EL (cell line): ENCODE measurements at regions not wholly inside any gene's neighbourhood (a gene's known extent, or its start where the extent isn't known, plus 50 kb on each side); places are given as distances from the start of the nearest gene placed in this dataset.

Source experiments
- DNase-seq: peaks from one replicate; pipeline ENCODE4 v3.0.0-alpha.2; 2016

DNA sequence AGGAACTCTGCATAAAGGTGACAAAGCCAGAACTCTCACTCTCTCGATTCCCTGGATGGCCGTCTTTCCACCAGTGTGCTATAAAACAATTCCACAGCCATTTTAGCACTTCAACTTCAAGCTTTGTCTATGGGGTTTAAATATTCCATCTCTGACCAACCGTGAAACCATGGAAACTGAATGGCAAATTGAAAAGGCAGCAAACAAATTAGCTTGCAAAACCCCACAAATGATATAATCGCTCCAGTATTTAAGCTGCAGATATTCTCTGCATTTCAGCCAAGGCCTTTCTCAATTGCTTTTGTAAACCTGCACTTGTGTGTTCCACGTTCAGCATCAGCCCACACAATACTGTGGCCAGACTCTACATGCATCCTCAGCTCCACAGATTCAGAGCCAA lies 131.7 kb upstream of the ISX start:
- DNase-seq = no peak

DNA sequence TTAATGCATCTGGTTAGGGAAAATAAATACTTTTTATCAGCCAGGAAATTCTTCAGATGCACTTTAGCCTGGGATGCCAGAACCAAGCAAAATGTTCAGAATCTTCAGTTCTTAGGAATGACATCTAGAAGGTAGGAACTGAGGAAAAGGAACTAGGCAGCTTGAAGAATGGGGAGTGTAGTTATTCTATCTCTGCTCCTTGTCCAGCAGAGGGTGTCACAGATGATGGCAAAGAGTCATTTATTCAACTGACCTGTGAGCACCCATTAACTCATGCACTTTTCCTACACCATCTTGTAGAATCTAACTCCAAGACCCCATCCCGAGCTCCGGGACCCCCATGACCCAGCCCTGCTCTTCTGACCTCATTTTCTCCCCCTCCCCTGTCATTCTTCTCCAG lies 122.1 kb upstream of the ISX start:
- no peak for DNase-seq

DNA sequence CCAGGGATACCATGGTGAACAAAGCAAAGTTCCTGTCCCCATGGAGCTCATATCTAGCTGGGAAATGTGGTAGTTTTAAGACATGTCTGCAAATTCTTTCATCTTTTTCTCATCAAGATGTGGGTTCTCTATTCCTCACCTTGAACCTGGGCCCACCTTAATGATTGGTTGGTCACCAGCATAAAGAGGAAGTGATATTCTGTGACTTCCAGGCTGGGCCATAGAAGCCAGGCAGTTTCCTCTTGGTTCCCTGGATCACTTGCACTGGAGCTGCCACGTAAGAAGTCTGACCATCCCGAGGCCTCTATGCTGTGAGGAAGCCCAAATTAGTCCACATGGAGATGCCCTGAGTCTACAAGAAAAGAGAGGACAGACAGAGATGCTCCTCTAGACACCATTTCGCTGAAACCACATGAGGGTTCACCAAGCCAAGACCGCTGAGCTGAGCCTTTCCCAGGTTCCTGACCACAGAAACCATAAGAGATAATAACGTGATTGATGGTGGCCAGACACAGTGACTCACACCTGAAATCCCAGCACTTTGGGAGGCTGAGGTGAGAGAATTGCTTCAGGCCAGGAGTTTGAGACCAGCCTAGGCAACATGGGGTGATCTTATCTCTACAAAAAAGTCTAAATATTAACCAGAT lies 119.5 kb upstream of the ISX start:
- DNase-seq = no peak

DNA sequence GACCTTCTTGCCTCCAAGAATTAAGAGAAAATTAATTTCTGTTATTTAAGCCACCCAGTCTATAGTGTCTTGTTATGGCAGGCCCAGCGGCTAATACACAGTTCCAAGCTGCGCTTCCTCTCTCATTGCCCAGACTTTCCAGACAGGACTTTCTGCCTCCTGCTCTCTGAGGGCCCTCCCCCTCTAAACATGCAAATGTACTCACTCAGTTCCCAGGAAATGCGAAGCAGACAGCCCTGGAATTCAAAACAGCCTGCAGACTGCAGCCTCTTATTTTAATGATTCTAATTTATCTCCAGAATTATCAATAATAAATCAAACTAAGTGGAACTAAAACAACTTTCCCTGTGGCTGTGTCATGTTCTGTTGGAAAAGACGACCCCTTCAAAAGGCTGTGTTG lies 115.5 kb upstream of the ISX start:
- DNase-seq = no peak

DNA sequence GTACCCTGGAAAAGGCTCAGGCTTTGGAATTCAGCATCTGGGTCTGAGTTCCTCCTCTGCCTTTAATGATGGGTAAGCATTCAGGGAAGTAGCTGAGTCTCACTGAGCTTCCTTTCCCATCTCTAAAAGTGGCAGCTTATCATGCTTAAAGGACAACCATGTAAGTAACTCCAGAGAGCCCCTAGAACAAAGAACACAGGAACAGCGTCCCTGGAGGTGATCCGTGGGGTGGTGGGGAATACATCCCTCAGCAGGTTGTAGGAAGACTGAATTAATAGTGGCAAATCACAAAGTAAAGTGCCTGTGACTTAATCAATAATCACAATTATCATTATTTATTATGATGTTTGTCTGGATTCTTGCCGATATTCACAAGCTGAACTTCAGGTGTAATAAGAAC lies 114.7 kb upstream of the ISX start:
- DNase-seq = no peak

DNA sequence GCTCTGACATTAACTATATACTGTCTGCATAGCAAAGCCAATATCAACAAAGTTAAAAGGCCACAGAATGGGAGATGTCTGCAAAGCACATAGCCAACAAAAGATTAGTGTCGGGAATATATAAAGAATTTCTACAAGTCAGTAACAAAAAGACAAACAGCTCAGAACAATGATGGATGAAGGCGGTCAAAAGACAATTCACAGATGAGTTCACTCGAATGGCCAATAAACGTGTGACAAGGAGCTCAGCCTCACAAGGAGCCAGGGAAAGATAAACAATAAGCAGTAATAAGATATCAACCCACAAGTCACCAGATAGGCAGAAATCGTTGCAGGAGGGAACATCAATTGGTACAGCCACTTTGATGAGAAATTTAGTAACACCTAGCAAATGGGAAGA lies 106.0 kb upstream of the ISX start:
- DNase-seq = no peak

DNA sequence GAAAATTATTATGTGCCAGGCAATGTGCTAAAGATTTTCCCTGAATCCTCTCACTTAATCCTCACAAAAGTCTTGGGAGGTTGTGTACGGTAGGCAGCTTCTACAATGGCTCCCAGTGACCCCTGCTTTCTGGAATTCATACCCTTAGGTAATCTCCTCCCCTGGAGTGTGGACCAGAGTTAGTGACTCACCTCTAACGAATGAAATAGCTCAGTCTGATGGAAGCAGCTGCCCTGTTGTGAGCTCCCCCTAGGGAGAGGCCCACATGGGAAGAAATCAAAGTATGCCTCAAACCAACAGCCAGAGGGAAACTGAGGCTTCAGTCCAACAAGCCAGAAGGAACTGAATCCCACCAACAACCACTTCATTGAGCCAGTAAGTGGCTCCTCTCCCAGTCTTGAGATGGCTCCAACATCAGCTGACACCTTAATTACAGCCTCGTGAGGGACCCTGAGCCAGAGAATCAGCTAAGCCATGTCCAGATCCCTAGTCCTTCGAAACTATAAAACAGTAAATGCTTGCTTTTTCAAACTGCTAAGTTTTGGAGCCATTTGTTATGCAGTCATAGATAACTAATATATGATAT lies 98.9 kb upstream of the ISX start:
- peak; percentile 84 for DNase-seq

DNA sequence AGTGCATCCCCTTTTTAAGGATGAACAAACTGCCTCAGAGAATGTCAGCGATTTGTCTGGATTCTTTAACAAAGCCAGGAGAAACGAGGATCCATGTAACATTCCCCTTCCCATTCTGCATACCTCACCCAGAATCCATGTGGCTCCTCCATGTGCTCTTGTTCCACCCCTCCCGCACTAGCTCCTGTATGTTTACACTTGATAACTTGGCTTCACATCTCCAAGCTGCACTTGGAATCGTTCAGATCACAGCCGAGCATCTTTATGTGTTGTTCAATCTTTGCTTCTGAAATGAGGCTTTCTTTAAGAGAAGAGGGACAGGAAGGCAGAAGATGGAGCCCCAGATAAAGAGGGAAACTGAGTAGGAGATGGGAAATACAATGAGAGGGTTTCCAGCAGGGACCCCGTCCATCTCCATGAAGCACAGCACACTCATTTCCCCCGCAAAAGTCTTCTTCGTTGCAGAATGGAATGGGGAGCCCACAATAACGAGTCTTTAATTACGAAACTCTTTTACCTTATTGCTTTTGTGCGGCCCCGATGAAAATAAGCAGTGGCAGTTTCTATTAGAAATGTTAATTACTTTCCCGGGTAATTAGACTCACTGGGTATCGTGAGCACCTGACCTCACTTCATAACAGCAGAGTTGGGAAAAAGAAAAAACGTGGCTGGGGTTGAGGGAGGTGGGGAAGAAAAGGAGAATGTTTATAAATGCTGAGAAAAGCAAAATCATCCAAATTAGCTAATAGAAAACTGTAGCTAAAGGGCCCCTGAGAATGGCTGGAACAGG lies 96.8 kb upstream of the ISX start:
- no peak for DNase-seq

DNA sequence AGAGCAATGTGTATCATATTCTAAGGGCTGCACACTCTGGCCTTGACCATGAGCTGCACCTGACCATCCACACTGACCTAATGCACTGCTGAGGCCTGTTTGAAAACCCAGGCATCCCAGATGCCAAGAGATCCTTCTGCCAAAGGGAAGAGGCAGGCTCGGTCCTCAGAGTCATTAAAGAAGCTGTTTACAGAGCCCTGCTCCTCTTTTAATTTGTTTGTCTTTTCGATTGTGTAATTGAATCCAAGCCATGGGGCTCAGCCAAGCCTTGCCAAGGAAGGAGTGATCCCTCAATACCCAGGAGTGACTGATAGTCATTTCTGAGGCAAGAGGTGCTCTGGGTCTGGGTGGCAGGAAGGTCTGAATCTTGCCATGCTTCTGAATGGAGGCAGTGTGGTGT lies 94.5 kb upstream of the ISX start:
- no peak for DNase-seq

DNA sequence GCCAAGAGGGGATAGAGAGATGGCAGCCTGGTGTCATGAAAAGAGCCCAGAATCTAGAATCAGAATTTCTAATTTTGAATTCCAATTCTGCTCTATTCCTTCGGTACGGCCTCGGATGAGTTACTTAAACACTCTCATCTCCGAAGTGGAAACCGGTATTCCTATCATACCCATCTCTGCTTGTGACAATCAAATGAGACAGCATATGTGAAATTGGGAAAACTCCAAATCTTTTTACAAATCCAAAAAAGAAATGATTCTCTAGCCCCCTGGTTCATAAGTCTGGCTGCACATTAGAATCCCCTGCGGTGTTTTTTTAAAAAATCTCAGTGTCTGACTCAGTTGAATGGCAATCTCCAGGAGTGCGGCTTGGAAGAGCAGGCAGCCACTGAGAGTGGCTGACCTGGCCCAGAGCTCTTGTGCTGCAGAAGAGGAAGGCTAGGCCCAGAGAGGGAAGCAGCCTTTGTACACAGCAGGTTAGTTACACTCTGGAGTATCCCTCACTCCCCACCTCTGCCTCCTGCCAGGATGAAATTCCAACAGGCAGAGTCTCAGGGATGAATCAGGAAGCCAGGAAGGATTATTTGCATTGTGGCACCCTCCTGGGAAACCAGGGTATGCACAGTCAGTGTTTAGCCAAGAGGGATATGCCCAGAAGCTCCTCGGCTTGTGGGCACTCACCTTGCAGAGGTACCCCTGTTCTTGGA lies 93.6 kb upstream of the ISX start:
- DNase-seq = no peak

DNA sequence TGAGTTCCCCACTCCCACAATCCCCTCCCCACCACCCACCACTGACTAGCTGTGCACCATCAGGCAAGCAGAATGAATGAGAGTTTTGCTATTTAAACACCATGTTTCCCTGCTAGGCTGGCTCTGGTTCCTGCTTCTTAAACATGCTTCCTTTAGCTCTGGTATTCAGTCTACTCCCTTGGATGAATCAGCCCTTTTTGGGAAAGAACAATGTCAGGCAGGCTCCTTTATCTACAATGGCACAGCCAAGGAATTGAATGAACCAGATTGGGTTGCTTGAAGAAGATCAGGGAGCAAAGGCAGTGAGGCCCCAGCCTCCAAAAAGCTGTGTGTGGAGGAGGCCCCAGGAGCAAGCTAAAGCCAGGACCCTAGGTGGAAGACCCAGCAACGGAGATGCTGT lies 92.9 kb upstream of the ISX start:
- DNase-seq = no peak

DNA sequence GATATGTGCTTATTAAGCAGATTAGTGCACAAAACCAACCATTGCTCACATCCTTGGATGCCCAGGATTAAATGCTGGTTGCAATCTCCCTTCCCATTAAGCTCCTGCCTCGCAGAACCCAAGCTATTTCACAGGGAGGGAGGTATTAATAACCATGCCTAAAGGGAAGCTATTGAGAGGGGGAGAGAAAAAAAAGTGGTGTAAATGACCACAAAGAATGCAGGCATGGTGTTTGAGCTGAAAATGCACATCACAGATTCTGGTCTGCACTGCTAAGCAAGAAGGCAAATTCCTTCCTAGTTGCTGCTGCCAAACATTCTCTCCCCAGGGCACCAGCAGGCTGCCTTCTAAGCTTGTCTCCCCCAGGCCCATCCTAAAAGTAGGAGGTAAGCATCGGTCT lies 92.0 kb upstream of the ISX start:
- DNase-seq = no peak

DNA sequence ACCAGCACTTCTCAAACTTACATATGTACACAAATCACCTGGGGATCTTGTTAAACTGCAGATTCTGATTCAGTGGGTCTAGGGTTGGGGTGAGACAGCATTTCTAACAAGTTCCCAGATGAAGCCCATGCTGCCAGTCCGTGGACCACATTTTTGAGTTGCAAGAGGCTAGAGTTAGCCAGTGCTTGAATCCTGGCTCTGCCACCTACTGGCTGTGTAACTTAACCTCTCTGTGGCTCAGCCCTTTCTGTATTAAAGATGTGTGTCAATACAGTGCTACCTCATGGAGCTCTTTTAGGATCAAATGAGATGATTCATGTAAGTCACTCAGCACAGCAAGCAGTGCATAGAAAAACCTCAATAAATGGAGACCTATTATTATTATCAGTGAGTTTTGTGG lies 90.2 kb upstream of the ISX start:
- peak; percentile 9 for DNase-seq

DNA sequence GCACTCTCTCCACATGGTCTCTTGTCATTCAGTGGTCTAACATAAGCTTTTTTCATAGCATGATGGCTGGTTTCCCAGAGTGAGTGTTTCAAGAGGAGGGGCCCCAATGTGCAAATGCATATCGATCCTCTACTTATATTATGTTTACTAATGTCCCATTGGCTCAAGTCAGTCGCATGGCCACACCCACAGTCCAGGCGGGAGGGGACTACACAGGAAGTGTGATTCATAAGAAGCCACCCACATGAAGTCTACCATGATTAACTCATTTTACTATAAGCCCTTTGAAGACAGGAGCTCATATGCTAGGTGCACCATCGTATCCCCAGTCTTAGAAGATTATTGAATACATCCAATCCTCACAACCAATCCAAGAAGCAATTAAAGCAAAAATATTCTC lies 89.5 kb upstream of the ISX start:
- no peak for DNase-seq

DNA sequence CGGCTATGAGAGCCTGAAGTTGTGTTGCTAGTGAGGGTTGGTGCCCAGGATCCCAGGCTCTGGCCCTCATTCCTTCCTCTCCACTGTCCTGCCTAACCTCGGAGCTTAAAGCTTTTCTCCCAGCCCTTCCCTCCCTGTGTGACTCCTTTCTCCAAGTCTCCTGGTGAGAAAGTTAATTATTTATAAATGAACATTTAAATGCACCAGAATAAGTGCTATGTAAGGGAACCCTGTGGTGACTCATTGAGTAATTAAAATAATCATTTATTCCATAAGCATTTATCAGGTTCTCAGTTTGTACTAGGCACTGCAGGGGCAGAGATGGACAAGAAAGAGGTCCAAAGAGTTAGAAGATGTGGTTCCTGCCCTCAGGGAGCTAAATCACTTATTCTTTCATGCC lies 89.1 kb upstream of the ISX start:
- no peak for DNase-seq

DNA sequence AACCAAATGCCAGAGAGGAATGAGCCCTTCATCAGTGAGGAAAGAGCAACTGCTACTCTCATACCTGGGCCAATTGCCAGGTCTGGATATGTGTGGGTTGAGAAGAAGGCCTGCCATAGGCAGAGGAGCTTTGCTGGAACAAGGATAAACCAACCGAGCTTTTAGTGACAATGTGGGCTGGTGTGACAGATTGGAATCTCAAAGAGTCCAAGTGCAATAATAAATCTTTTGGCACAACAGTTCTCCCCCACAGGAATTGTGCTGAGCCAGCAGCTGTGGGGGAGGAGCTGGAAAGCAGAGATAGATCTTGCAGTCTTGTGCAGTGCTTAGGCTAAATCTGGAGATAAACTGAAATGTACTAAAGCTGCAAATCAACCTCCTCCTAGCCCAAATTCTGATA lies 79.4 kb upstream of the ISX start:
- no peak for DNase-seq

DNA sequence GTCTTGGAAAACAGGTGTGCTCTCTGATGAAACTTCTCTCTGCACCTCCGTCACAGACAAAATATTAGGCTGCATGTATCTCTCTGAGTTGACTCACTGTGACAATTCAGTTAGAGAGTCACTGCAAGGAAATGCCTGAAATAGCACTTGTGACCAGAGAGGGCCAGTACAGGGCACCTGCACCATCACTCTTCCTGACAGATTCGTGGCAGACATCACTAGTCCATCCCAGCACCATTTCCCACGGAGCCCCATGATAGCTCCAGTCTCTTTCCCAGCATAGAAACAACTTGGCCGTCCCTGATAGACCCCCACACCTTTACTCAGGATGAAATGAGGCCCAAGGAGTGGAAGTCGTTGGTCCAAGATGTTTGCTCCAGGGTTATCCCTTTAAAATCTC lies 73.3 kb upstream of the ISX start:
- DNase-seq = no peak

DNA sequence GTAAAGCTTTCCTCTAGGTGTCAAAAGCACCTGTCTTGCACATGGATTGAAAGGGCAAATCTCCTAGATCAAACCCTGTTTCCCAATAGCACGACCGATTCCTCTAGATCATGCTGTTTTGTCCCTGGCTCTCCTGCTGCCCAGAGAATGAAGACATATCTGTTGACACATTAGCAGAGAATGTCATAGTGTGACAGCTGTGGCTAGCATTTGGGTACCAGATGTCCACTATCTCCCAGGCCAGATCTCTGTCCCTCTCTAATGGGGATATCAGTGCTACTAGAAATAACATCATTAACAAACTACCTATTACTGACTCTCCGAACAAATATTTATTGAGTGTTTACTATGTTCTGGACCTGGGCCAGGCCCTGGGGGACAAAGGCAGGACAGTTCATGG lies 72.4 kb upstream of the ISX start:
- DNase-seq = no peak

DNA sequence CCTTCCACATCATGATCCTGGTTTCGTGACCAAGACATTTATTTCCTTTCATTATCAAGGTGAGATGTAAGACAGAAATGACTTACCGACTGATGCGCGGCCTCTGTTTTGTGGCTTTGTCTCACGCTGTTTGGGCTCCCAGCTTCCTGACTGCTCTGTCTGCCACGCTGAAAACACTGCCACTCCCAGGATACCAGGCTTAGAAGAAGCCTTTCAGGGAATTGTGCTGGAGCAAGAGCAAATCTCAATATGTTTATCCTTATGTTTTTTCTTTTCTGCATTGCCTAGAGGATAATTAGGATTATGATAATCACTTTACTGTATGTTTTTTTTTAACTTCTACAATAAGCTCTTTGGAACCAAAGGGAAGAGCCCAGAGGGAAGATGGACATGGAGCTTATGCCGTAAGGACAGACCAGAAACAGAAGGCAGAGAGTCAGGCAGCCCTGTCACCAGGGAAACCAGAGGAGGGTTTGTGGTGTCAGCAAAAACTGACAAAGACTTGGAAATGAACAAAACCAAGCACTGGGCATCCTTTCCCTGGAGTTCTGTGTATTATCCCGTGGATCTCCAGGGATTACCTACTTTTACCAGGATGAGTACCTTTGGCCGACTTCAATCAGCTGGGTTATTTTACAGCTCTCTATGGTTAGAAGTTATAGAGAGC lies 68.2 kb upstream of the ISX start:
- DNase-seq = no peak

DNA sequence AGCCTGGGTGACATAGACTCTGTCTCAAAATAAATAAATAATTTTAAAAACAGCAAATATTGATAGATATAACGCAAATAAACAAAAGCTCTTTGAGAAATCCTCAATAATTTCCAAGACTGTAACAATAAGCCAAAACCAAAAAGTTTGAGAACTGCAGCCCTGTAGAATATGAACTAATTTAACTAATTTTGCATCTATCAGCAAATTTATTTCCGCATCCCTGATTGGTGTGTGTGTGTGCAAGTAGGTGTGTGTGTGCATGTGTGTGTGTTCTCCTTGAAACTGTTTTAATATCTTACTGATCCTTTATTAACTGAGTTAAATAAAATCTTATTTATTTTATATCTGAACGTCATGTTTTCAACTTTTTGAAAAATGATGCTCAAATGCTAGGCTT lies 67.0 kb upstream of the ISX start:
- no peak for DNase-seq

DNA sequence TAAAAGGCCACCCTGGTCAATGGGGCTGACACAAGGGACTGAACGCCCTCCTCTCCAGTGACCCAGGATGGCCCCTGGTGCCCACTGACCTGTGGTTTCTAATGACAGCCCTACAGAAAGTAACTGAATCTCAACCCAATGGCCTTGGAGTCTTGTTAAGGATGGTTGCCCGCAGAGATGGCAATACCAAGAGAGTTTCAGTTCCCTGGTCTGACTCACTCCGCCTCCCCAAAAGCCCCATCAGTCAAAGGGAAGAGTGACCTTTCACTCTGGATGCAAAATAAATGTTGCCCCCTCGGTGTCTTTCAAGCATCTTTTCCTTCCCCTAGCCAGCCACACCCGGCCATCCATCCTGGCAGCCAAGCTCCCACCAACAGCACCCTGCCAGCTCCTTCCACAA lies 57.7 kb upstream of the ISX start:
- no peak for DNase-seq

DNA sequence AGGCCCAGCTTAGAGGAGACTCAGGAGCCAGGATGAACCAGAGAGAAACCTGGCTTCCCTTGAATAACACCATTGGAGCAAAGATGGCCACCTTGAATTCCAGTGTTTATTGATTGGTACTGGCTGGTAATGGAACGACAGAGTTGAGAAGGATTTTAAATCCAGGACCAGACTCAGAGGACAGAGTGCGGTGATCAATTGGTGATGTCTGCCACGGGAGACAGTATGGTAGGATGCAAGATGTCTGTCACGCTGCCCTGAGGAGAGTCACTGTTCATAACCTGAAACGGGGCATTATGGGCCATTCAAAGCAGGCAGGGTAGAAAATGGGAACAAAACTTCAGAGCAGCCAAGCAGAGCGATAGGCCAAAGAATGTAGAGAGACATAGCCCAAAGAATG lies 55.4 kb upstream of the ISX start:
- no peak for DNase-seq

DNA sequence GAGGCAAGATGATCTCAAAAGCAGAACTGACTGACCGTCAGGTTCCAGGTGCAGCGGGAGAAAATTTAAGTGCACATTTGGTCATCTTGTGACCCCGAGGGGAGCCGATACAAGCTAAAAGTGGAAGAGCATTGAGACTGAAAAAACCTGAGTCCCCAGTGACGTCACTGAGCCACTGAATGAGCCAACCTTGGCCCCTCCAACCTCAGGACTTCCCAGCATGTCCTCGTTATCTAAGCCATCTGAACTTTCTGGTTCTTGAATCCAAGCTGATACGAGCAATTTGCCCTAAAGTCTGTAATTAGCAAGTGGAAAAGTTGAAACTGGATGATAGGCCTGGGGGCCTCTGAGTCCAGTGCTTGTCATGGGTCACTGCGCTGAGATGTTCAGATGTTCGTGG lies 51.1 kb upstream of the ISX start:
- no peak for DNase-seq
